ENCODE measurements at regions not wholly inside any gene's neighbourhood (a gene's known extent, or its start where the extent isn't known, plus 50 kb on each side); places are given as distances from the start of the nearest gene placed in this dataset.

- TF ChIP-seq ZNF425 (CRISPR knock-in tag; conservative IDR thresholded peaks at IDR 0.05) (no peak), ATF6 (CRISPR knock-in tag; IDR thresholded peaks at IDR 0.05) (no peak)
Observed at GRCh38 chr3:86382556-86382955, 608.4 kb downstream of the VGLL3 start (continued).

- ChIA-PET POLR2A (no interaction called here), CTCF (interaction anchor here (0.6 kb wide), 1 partner anchor 315 kb away, joined by 3 read pairs; no protein-coding TSS in a partner anchor)
- H3K27ac Mint-ChIP-seq: peak overlapping the region; percentile 78
- TF ChIP-seq PRDM15 (CRISPR knock-in tag; IDR thresholded peaks at IDR 0.05) (no peak), RELA (CRISPR knock-in tag; IDR thresholded peaks at IDR 0.05; ENCODE audit: borderline replicate concordance) (no peak), NR3C1 (CRISPR knock-in tag; conservative IDR thresholded peaks at IDR 0.05; ENCODE audit: low read depth) (no peak), TEAD1 (CRISPR knock-in tag; IDR thresholded peaks at IDR 0.05) (no peak), NFYB (CRISPR knock-in tag; conservative IDR thresholded peaks at IDR 0.05; ENCODE audit: low read depth) (no peak), ESRRA (CRISPR knock-in tag; IDR thresholded peaks at IDR 0.05; ENCODE audit: borderline replicate concordance) (no peak), CDX4 (CRISPR knock-in tag; IDR thresholded peaks at IDR 0.05; ENCODE audit: borderline replicate concordance) (no peak), SMAD3 (CRISPR knock-in tag; IDR thresholded peaks at IDR 0.05; ENCODE audit: borderline replicate concordance) (no peak), TP53 (CRISPR knock-in tag; IDR thresholded peaks at IDR 0.05) (no peak), ZNF396 (CRISPR knock-in tag; IDR thresholded peaks at IDR 0.05; ENCODE audit: borderline replicate concordance) (no peak), STAT6 (CRISPR knock-in tag; conservative IDR thresholded peaks at IDR 0.05; ENCODE audit: low read depth) (no peak), E2F1 (CRISPR knock-in tag; IDR thresholded peaks at IDR 0.05) (no peak), ZNF219 (CRISPR knock-in tag; IDR thresholded peaks at IDR 0.05; ENCODE audit: borderline replicate concordance) (no peak), NFE2L1 (CRISPR knock-in tag; IDR thresholded peaks at IDR 0.05) (no peak), USF1 (CRISPR knock-in tag; IDR thresholded peaks at IDR 0.05) (no peak), EMX1 (CRISPR knock-in tag; IDR thresholded peaks at IDR 0.05) (no peak), GABPB1 (CRISPR knock-in tag; IDR thresholded peaks at IDR 0.05) (no peak), ZSCAN18 (CRISPR knock-in tag; IDR thresholded peaks at IDR 0.05) (no peak), MXD4 (CRISPR knock-in tag; IDR thresholded peaks at IDR 0.05; ENCODE audit: borderline replicate concordance) (no peak)
- peaks cover 4% of the 10 kb centered on the region; the same call in 1 of the 2 replicates for H3K36me3 Mint-ChIP-seq
- peaks cover 8% of the 10 kb centered on the region for H3K9me3 Mint-ChIP-seq
- H3K4me3 Mint-ChIP-seq: no peak overlapping the region
- H3K27me3 Mint-ChIP-seq (ENCODE audit: low read depth): peaks cover 11% of the 10 kb centered on the region
- H3K4me1 Mint-ChIP-seq: peaks cover 50% of the 10 kb centered on the region
- DNase-seq (ENCODE audit: low spot score): no peak
- ATAC-seq: peak; percentile 95
Observed at GRCh38 chr3:86381247-86381646, 609.7 kb downstream of the VGLL3 start.

All from WTC11 (cell line).